ENCODE measurements at regions not wholly inside any gene's neighbourhood (a gene's known extent, or its start where the extent isn't known, plus 50 kb on each side); places are given as distances from the start of the nearest gene placed in this dataset.
"Not testable (repeated sequence)": the region's sequence is repeated elsewhere in the genome, so short reads cannot be mapped to it uniquely, and the experiment has no call there.

- Histone ChIP-seq H3K27me3 (replicated peaks; ENCODE audit: control insufficient read depth, insufficient read depth, low read length) (no peaks in the 10 kb centered on the region), H3K9ac (ENCODE audit: low read length) (no peak overlapping the region), H3K36me3 (ENCODE audit: control insufficient read depth, insufficient read depth, low read length, severe bottlenecking) (no peaks in the 10 kb centered on the region), H3K9me3 (ENCODE audit: control insufficient read depth, low read length) (peaks cover 16% of the 10 kb centered on the region), H3K4me3 (ENCODE audit: low read length) (no peak overlapping the region), H3K4me1 (ENCODE audit: control insufficient read depth, insufficient read depth, low read length) (no peaks in the 10 kb centered on the region)
- DNase-seq (ENCODE audit: low read depth) = no peak
Measured at GRCh38 chr7:156509216-156509615, 131.4 kb upstream of the RNF32 start.

DNA sequence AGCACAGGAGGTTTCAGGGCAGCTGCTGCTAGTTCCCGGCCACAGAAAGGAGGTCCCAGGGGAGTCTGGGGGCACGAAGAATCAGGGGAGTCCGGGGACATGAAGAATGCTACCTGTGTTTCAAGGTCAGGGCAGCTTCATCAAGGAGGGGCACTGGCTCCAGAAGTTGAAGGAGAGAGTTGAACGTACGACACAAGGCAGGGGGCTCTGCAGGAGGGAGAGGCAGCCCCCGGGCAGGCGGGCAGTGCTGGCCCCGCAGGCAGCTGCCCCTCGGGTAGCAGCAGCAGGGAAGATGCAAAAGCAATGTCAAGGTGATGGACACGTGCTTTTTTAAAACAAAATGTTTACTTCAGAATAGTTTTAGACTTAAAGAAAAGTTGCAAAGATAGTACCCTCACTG, 134.7 kb upstream of the RNF32 start:
- peaks cover 6% of the 10 kb centered on the region for H3K9me3 ChIP-seq (ENCODE audit: control insufficient read depth, low read length)
- no peak for DNase-seq (ENCODE audit: low read depth)
- H3K36me3 ChIP-seq (ENCODE audit: control insufficient read depth, insufficient read depth, low read length, severe bottlenecking) = no peaks in the 10 kb centered on the region
- H3K4me1 ChIP-seq (ENCODE audit: control insufficient read depth, insufficient read depth, low read length) = no peaks in the 10 kb centered on the region
- no peaks in the 10 kb centered on the region for H3K27me3 ChIP-seq (replicated peaks; ENCODE audit: control insufficient read depth, insufficient read depth, low read length)
- H3K4me3 ChIP-seq (ENCODE audit: low read length) = no peak overlapping the region
- no peak overlapping the region for H3K9ac ChIP-seq (ENCODE audit: low read length)

DNA sequence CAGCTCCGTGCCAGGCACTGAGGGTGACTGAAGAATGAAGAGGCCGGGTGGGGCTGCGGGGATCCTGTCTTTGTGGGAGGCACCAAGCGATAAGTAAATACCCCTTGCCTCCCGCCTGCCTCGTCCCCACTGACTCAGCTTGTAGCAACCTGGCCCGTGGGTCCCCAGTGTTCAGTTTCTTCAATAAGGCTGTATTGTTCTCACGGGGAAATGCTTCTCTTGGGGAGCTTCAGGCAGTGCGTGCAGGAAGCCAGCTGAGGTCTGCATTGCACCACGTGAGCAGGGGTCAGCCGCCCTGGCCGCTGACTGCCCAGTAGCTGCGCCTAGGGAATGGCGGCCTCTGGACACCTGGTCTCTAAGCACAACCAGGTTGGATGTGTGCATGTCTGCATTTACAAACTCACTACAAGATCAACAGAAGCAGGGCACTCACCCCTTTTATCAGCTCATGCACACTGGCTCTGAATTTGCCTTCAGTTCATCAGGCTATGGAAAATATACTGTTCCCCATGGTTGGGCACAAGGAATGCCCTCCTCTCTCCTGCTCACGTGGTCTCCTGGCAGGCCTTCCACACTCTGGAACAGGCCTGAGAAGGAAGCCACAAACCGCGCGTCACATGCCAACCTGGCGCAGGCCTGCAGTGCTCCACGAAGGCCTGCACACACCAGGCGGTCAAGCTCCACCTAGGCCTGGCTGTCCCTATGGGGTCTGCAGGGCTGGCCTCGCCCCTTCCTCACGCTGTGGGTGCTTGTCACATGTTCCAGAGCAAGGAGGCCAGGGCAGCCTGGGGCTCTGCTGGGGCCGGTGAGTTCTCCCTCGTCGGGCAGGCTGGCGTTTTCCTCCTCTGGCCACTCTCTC, 135.7 kb upstream of the RNF32 start:
- Histone ChIP-seq H3K27me3 (replicated peaks; ENCODE audit: control insufficient read depth, insufficient read depth, low read length) (no peaks in the 10 kb centered on the region), H3K9ac (ENCODE audit: low read length) (no peak overlapping the region), H3K4me3 (ENCODE audit: low read length) (no peak overlapping the region), H3K9me3 (ENCODE audit: control insufficient read depth, low read length) (peaks cover 6% of the 10 kb centered on the region), H3K36me3 (ENCODE audit: control insufficient read depth, insufficient read depth, low read length, severe bottlenecking) (no peaks in the 10 kb centered on the region), H3K4me1 (ENCODE audit: control insufficient read depth, insufficient read depth, low read length) (no peaks in the 10 kb centered on the region)
- DNase-seq (ENCODE audit: low read depth) = no peak

- Histone ChIP-seq H3K9ac (ENCODE audit: low read length) (no peak overlapping the region), H3K9me3 (ENCODE audit: control insufficient read depth, low read length) (peaks cover 2% of the 10 kb centered on the region), H3K36me3 (ENCODE audit: control insufficient read depth, insufficient read depth, low read length, severe bottlenecking) (no peaks in the 10 kb centered on the region), H3K27me3 (replicated peaks; ENCODE audit: control insufficient read depth, insufficient read depth, low read length) (no peaks in the 10 kb centered on the region), H3K4me3 (ENCODE audit: low read length) (no peak overlapping the region), H3K4me1 (ENCODE audit: control insufficient read depth, insufficient read depth, low read length) (no peaks in the 10 kb centered on the region)
- DNase-seq (ENCODE audit: low read depth) = no peak
Measured at GRCh38 chr7:156504006-156504405, 136.6 kb upstream of the RNF32 start.

DNA sequence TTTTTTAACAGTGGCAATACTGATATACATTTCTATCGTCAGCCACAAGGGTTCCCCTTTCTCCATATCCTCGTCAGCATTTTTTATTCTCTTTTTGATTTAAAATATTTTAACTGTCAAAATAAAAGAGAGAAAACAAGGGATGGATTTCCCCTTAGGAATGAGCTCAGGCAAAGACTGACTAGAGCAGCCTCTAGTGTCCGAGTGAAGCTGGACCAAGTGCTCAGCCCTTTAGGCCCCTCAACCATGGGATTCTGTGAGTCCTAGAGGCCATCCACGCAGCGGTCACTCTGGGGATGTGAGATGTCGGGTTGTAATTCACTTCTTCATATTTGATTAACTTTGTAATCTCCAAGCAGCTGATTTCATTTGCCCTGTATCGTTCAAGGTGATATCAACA, 137.4 kb upstream of the RNF32 start:
- Histone ChIP-seq H3K9me3 (ENCODE audit: control insufficient read depth, low read length) (no peaks in the 10 kb centered on the region), H3K9ac (ENCODE audit: low read length) (no peak overlapping the region), H3K4me1 (ENCODE audit: control insufficient read depth, insufficient read depth, low read length) (no peaks in the 10 kb centered on the region), H3K4me3 (ENCODE audit: low read length) (no peak overlapping the region), H3K36me3 (ENCODE audit: control insufficient read depth, insufficient read depth, low read length, severe bottlenecking) (no peaks in the 10 kb centered on the region), H3K27me3 (replicated peaks; ENCODE audit: control insufficient read depth, insufficient read depth, low read length) (no peaks in the 10 kb centered on the region)
- no peak for DNase-seq (ENCODE audit: low read depth)

- H3K4me1 ChIP-seq (ENCODE audit: control insufficient read depth, insufficient read depth, low read length); H3K36me3 ChIP-seq (ENCODE audit: control insufficient read depth, insufficient read depth, low read length, severe bottlenecking); DNase-seq (ENCODE audit: low read depth); H3K4me3 ChIP-seq (ENCODE audit: low read length); H3K9ac ChIP-seq (ENCODE audit: low read length); H3K27me3 ChIP-seq (replicated peaks; ENCODE audit: control insufficient read depth, insufficient read depth, low read length); H3K9me3 ChIP-seq (ENCODE audit: control insufficient read depth, low read length): not testable (repeated sequence)
Measured at GRCh38 chr7:156501815-156502214, 138.8 kb upstream of the RNF32 start.

GRCh38 chr7:156499247-156499881, 141.2 kb upstream of the RNF32 start:
- H3K4me3 ChIP-seq (ENCODE audit: low read length) = no peak overlapping the region
- H3K9ac ChIP-seq (ENCODE audit: low read length) = no peak overlapping the region
- no peaks in the 10 kb centered on the region for H3K36me3 ChIP-seq (ENCODE audit: control insufficient read depth, insufficient read depth, low read length, severe bottlenecking)
- H3K4me1 ChIP-seq (ENCODE audit: control insufficient read depth, insufficient read depth, low read length) = no peaks in the 10 kb centered on the region
- no peaks in the 10 kb centered on the region for H3K27me3 ChIP-seq (replicated peaks; ENCODE audit: control insufficient read depth, insufficient read depth, low read length)
- no peaks in the 10 kb centered on the region for H3K9me3 ChIP-seq (ENCODE audit: control insufficient read depth, low read length)
- no peak for DNase-seq (ENCODE audit: low read depth)

GRCh38 chr7:156497776-156498509, 142.6 kb upstream of the RNF32 start:
- Histone ChIP-seq H3K27me3 (replicated peaks; ENCODE audit: control insufficient read depth, insufficient read depth, low read length) (no peaks in the 10 kb centered on the region), H3K4me3 (ENCODE audit: low read length) (no peak overlapping the region), H3K4me1 (ENCODE audit: control insufficient read depth, insufficient read depth, low read length) (no peaks in the 10 kb centered on the region), H3K9me3 (ENCODE audit: control insufficient read depth, low read length) (no peaks in the 10 kb centered on the region), H3K9ac (ENCODE audit: low read length) (no peak overlapping the region), H3K36me3 (ENCODE audit: control insufficient read depth, insufficient read depth, low read length, severe bottlenecking) (no peaks in the 10 kb centered on the region)
- DNase-seq (ENCODE audit: low read depth) = no peak

DNA sequence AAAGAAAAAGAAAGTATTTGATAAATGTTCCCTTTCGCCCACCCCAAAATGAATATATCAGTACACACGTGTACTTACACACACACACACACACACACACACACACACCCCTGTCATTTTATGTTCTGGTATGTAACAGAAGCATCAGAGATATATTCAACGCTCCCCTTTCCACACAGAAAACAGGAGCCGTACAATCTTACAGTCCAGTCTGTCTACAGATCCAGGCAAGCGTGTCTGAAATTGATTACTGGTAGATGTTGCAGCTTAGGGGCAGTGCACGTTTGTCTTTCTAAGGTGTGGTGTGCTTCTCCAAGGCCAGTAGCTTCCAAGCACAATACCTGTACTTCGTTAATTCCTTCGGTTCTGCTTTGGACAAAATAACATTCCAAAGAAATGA, 143.7 kb upstream of the RNF32 start:
- DNase-seq (ENCODE audit: low read depth) = no peak
- H3K9ac ChIP-seq (ENCODE audit: low read length) = no peak overlapping the region
- H3K36me3 ChIP-seq (ENCODE audit: control insufficient read depth, insufficient read depth, low read length, severe bottlenecking) = no peaks in the 10 kb centered on the region
- no peak overlapping the region for H3K4me3 ChIP-seq (ENCODE audit: low read length)
- no peaks in the 10 kb centered on the region for H3K27me3 ChIP-seq (replicated peaks; ENCODE audit: control insufficient read depth, insufficient read depth, low read length)
- no peaks in the 10 kb centered on the region for H3K9me3 ChIP-seq (ENCODE audit: control insufficient read depth, low read length)
- H3K4me1 ChIP-seq (ENCODE audit: control insufficient read depth, insufficient read depth, low read length) = no peaks in the 10 kb centered on the region

- H3K4me1 ChIP-seq (ENCODE audit: control insufficient read depth, insufficient read depth, low read length) = no peaks in the 10 kb centered on the region
- DNase-seq (ENCODE audit: low read depth) = no peak
- no peak overlapping the region for H3K4me3 ChIP-seq (ENCODE audit: low read length)
- H3K9me3 ChIP-seq (ENCODE audit: control insufficient read depth, low read length) = no peaks in the 10 kb centered on the region
- no peaks in the 10 kb centered on the region for H3K36me3 ChIP-seq (ENCODE audit: control insufficient read depth, insufficient read depth, low read length, severe bottlenecking)
- H3K27me3 ChIP-seq (replicated peaks; ENCODE audit: control insufficient read depth, insufficient read depth, low read length) = no peaks in the 10 kb centered on the region
- no peak overlapping the region for H3K9ac ChIP-seq (ENCODE audit: low read length)
Measured at GRCh38 chr7:156496363-156496769, 144.2 kb upstream of the RNF32 start.

- H3K4me1 ChIP-seq (ENCODE audit: control insufficient read depth, insufficient read depth, low read length) = no peaks in the 10 kb centered on the region
- H3K9ac ChIP-seq (ENCODE audit: low read length) = no peak overlapping the region
- no peaks in the 10 kb centered on the region for H3K27me3 ChIP-seq (replicated peaks; ENCODE audit: control insufficient read depth, insufficient read depth, low read length)
- no peaks in the 10 kb centered on the region for H3K36me3 ChIP-seq (ENCODE audit: control insufficient read depth, insufficient read depth, low read length, severe bottlenecking)
- no peak overlapping the region for H3K4me3 ChIP-seq (ENCODE audit: low read length)
- DNase-seq (ENCODE audit: low read depth) = no peak
- H3K9me3 ChIP-seq (ENCODE audit: control insufficient read depth, low read length) = no peaks in the 10 kb centered on the region
Measured at GRCh38 chr7:156494960-156495359, 145.6 kb upstream of the RNF32 start.

Measured in adipocyte (in vitro differentiated cells).